Fibroblast of the aortic adventitia (primary cell): ENCODE measurements at regions not wholly inside any gene's neighbourhood (a gene's known extent, or its start where the extent isn't known, plus 50 kb on each side); places are given as distances from the start of the nearest gene placed in this dataset.

Experiments
- DNase-seq: peaks from one replicate; pipeline ENCODE4 v3.0.0-alpha.2; 2010; ENCODE audit warnings: low read depth
- H3K4me3 ChIP-seq: 2 replicates; pipeline ENCODE4 v1.5.1; 2011; ENCODE audit warnings: low read depth, mild to moderate bottlenecking, control low read depth, low read length, moderate library complexity
- TF ChIP-seq, protein P1 (sequence below): IDR thresholded peaks from 2 replicates; pipeline ENCODE4 v1.5.1; 2011; ENCODE audit warnings: mild to moderate bottlenecking, low read length, control low read depth, inconsistent platforms; ENCODE audit not compliant: insufficient read depth

DNA sequence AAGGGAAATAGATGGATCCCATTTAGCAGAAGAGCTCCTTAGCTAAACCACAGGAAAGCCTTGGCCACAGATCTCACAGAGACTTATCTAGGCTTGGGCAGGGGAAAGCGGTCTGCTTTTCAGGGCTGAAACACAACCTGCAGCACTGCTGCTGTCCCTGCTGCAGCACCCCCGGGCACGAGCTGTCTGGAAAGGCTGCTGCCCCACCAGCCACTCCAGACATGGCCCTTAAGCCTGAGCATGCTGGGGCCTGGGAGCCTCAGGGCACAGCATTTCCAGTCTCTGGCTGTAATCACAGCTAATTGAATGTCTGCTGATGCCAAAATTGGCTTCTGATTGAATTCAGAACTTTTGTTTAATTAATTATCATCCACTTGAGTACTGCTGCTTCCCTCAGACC is 115.0 kb downstream of the TMPRSS5 start:
- no peak for DNase-seq
- TF ChIP-seq, protein P1, sequence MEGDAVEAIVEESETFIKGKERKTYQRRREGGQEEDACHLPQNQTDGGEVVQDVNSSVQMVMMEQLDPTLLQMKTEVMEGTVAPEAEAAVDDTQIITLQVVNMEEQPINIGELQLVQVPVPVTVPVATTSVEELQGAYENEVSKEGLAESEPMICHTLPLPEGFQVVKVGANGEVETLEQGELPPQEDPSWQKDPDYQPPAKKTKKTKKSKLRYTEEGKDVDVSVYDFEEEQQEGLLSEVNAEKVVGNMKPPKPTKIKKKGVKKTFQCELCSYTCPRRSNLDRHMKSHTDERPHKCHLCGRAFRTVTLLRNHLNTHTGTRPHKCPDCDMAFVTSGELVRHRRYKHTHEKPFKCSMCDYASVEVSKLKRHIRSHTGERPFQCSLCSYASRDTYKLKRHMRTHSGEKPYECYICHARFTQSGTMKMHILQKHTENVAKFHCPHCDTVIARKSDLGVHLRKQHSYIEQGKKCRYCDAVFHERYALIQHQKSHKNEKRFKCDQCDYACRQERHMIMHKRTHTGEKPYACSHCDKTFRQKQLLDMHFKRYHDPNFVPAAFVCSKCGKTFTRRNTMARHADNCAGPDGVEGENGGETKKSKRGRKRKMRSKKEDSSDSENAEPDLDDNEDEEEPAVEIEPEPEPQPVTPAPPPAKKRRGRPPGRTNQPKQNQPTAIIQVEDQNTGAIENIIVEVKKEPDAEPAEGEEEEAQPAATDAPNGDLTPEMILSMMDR, result no peak
- no peak overlapping the region for H3K4me3 ChIP-seq

DNA sequence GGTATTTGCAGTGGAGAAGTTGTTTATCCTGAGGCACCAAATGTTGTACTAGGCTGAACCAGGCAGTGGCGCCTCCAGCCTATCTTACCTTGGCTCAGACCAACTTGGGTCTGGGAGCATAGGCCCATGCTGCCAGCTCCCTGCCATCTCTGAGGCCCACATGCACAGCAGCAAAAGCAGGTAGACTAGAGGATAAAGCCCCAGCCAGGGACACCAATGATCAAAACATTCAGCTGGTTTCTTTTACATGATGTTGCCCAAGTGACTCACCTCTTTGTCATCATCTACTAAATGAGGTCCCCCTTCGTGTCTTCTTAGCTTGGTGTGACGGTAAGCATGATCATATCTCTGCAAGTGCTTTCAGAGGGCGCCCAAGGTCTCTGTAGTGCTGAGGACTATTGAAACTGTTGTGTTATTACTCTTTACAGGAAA is 112.1 kb upstream of the DRD2 start:
- TF ChIP-seq, protein P1, result no peak
- DNase-seq, result no peak
- no peak overlapping the region for H3K4me3 ChIP-seq

DNA sequence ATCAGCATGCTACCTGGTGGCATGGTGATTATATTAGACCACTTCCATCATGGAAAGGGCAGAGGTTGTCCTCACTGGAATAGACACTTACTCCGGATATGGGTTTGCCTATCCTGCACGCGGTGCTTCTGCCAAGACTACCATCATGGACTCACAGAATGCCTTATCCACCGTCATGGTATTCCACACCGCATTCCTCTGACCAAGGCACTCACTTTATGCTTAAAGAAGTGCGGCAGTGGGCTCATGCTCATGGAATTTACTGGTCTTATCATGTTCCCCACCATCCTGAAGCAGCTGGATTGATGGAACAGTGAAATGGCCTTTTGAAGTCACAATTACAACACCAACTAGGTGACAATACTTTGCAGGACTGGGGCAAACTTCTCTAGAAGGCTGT is 109.2 kb upstream of the DRD2 start:
- no peak for DNase-seq
- H3K4me3 ChIP-seq, result no peak overlapping the region
- TF ChIP-seq, protein P1, result no peak

DNA sequence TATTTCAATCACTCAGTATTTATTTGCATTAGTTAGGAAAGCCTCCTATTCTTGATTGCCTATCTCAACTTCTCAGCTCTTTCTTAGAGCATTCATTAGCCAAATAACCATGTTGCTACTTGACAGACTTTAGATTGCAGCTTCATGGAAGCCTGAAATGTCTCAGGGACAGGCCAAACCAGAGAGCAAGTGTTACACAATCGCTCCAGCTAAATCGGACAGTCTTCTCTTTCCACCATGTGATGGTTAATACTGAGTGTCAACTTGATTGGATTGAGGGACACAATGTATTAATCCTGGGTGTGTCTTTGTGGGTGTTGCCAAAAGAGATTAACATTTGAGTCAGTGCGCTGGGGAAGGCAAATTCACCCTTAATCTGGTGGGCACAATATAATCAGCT is 106.5 kb upstream of the DRD2 start:
- no peak overlapping the region for H3K4me3 ChIP-seq
- TF ChIP-seq, protein P1, result no peak
- DNase-seq, result no peak

DNA sequence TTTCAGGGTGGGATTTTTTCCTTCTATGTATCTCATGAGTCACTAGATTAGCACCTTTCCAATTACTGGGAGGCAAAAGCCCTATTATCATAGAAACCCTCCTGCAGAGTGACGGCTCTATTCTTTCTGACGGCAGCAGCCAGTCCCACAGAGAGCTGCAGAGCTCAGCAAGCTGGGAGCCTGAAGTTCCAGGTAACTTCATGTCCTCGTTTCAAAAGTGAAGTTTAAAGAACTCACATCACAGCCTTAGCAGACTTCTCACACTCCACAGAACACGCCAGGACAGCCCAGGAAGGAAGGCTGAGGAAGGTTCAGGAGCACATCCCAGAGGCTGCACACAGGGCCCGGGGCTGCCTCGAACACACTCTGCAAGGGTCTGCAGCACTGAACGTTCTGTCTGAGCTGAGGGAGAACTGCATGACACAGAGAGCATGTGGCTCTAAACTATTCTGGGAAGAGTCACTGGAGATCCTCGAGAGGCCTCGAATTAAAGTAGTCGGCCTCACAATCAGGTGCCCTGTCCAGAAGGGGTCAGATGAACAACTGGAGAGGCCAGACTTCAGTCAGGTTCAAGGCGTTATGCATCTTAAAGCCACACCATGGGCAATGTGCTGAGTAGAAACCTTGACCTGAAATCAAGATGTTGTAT is 104.2 kb upstream of the DRD2 start:
- no peak overlapping the region for H3K4me3 ChIP-seq
- TF ChIP-seq, protein P1, result no peak
- no peak for DNase-seq

DNA sequence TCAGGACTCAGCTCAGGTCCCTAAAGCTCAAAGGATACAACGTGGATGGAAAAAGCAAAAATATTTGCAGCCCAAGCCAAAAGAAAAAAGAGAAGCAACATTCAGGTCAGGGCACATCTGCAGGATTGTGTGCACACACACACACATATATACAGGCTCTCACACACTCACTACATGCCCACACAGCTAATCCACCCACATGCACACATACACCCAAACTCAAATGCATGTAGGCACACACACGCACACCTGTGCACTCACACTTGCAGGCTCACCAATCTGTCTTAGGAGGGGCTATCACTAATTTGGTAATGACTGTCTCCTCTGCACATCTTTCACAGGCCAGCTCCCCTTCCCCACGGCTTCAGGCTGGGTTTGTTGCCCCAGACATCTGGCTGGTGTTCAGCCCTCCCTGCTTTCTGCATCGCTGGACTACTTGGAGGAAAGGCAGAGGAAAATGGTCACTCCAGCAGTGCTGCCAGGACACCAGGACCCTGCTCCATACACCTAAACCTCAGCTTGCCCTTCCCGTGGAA is 103.6 kb upstream of the DRD2 start:
- TF ChIP-seq, protein P1, result no peak
- H3K4me3 ChIP-seq, result no peak overlapping the region
- no peak for DNase-seq

DNA sequence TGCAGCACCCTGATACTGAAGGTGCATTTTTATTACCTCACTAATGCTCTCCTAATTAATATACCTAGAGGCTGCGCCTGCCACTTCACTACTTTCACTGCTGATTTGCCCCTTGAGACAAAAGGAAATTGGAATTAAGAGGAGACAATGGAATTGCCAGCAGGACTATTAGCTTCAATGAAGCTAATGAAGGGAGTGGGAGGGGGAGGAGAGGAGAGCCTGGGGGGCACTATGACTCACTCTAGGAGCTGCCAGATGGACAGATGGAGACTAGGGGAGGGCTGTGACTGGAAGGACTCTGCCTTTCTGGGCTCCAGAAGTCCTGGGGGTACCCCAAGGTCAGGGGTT is 102.8 kb upstream of the DRD2 start:
- no peak for DNase-seq
- H3K4me3 ChIP-seq, result no peak overlapping the region
- TF ChIP-seq, protein P1, result no peak
